GM19463 (cell line): ENCODE measurements at regions not wholly inside any gene's neighbourhood (a gene's known extent, or its start where the extent isn't known, plus 50 kb on each side); places are given as distances from the start of the nearest gene placed in this dataset.
"Not testable (repeated sequence)": the region's sequence is repeated elsewhere in the genome, so short reads cannot be mapped to it uniquely, and the experiment has no call there.

Experiments used
- ATAC-seq: cut with Tn5 transposase; IDR thresholded peaks from one replicate; pipeline ENCODE4 v1.9.1; 2021; ENCODE audit warnings: mild to moderate bottlenecking, moderate library complexity; ENCODE audit not compliant: unreplicated experiment

DNA sequence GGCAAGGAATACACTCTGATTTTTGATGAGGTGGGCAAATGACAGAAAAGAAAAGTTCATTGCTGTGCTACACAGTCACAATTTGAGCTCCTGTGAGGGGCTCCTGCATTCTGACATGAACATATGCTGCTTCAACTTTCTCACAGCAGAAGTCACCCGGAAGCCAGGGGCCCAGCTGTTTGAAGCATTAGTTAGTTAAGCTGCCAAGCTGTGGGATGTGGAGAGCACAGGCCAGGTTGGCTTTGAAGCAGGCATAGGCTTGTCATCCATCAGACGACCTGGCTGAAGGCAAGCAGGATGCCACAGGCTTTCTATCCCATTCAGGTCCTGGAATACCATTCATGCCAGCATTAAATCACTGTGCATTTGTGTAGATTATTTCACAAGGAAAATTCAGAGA lies 63.1 kb downstream of the MTNR1B start:
- ATAC-seq: no peak

DNA sequence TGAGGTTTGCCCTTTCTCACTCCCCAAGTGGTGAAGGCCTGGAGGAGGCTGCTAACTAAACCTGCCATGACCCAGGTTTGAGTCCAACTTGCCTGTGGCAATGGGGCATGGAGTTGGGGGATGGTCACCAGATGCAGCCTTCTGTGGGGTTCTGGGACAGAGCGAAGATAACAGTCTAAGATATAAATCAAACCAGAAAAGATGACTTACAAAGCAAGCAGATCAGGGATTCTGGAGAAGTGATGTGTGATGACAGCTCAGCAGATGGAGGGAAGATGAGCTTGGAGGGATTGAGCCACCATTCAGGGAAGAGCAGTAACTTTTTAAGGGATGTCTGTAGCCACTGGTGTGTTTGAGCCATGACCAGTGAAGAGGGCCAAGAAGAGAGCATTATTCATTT lies 63.6 kb downstream of the MTNR1B start:
- ATAC-seq: no peak

DNA sequence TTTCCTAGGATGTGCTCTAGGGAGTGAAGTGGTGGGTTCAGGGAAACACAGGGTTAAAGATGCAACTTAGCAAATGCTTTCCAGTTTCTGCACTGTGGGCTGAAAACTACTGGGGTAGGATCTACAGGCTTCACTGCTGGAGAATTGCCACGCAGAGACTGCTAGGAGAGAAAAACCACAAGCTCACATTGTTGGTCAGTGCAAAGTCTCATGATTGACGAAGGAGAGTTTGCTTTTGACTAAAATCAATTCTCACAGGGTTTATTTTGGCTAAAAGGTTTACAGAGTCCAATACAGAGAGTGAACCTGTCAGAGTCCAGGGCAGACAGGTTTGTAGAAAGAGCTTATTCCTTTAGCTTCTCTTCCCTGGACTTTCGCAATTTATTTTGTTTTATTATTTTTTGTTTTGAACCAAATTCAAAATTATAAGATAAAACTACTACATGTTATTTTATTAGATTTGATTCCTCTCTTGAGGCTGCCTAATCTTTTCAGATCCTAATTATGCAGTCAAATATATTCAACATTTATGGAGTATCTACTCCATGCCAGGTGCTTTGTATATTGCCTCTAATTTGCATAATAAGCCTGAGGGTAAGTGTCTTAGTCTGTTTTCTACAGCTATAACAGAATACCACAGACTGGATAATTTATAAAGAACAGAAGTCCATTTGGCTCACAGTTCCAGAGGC lies 64.7 kb downstream of the MTNR1B start:
- ATAC-seq: no peak

DNA sequence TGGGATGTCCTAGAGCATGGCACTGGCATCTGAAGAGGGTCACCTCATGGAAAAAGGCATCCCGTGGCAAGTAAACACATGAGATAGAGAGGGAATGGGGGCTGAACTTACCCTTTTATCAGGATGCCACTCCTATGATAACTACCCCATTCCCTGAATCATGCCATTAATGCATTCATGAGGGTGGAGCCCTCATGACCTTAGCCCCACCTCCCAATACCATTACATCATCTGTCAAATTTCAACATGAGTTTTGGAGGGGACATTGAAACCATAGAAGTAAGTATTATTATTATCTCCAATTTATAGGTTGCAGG lies 65.2 kb downstream of the MTNR1B start:
- ATAC-seq: no peak

DNA sequence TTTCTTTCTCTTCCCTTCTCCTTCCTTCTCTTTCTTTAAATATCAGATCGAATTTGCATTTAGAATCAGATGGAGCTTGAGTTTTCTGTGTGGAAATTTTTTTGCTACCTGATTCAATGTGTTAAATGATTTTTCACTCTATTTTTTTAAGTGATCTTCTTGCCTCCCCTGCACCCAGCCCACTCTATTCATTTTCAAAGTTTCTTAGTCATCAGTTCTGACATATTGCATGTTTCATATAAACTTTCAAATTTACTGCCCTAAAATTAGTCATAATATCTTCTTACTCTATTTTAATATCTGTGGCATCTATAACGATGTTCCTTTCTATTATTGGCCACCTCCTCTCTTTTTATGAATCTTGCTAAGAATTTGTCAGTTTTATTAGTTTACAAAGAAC lies 69.1 kb downstream of the MTNR1B start:
- ATAC-seq: no peak

DNA sequence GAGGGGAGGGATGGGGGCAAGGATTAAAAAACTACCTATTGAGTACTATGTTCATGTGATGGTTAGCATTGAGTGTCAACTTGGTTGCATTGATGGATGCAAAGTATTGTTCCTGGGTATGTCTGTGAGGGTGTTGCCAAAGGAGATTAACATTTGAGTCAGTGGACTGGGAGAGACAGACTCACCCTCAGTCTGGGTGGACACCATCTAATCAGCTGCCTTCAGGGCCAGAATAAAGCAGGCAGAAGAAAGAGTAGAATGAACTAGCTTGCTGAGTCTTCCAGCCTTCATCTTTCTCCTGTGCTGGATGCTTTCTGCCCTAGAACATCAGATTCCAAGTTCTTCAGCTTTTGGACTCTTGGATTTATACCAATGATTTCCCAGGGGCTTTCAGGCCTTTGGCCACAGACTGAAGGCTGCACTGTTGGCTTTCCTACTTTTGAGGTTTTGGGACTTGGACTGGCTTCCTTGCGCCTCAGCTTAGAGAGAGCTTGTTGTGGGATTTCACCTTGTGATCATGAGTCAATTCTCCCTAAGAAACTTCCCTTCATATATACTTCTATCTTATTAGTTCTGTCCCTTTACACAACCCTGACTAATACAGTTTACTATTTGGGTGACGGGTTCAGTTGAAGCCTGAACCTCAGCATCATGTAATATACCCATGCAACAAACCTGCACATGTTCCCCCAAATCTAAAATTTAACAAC lies 70.2 kb downstream of the MTNR1B start:
- no peak for ATAC-seq

DNA sequence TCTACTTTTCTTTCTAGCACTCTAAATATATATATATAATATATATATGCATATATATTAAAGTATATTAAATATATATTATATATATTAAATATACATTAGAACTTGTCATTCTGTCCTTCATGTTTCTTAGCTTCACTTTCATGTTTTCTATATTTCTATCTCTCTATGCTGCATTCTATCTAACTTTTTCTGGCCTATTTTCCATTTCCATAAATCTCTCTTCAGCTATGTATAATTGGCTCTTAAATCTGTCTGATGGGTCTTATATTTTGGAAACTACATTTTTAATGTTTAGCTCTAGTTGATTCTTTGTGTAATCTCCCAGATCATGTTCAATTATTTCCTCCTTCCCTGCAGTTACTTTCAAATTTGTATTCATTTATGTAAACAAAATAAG lies 72.2 kb downstream of the MTNR1B start:
- ATAC-seq: no peak

DNA sequence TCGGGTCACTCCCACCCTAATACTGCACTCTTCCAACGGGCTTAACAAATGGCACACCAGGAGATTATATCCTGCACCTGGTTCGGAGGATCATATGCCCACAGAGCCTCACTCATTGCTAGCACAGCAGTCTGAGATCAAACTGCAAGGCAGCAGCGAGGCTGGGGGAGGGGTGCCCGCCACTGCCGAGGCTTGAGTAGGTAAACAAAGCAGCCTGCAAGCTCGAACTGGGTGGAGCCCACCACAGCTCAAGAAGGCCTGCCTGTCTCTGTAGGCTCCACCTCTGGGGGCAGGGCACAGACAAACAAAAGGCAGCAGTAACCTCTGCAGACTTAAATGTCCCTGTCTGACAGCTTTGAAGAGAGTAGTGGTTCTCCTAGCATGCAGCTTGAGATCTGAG lies 73.7 kb downstream of the MTNR1B start:
- not testable (repeated sequence) for ATAC-seq

DNA sequence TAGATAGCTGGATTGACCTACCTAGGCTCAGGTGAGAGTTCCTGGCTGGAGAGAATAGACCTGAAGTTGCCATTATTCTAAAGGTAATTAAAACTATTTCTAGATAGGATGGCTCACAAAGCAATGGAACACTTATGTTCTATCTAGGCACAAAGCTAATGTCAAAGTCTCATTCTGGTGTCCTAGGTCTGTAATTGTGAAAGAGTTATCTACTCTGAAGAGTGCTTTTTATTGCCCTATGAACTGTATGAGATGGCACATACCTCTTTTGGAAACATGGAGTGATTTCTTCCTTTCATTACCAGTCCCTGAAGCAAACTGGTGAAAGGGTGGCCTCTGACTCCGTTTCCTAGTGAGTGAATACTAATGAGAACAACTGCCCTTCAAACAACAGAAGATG lies 80.3 kb downstream of the MTNR1B start:
- no peak for ATAC-seq

DNA sequence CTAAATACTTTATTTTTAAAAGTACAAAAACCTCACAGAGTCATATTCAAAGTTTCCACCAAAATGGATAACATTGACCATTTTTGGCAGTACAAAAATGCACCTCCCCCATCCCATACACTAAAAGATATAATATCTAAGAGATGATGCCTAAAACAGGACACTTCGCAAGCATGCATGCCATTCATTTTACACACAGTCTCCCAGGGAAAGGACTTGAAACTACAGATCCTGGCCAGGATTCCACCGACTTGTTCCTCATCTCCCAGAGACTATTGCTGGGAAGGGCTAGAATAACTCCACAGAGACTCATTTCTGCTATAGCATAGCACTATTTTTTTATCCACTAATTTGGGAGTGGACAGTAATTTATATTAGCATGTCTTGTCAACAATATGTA lies 81.7 kb downstream of the MTNR1B start:
- no peak for ATAC-seq

DNA sequence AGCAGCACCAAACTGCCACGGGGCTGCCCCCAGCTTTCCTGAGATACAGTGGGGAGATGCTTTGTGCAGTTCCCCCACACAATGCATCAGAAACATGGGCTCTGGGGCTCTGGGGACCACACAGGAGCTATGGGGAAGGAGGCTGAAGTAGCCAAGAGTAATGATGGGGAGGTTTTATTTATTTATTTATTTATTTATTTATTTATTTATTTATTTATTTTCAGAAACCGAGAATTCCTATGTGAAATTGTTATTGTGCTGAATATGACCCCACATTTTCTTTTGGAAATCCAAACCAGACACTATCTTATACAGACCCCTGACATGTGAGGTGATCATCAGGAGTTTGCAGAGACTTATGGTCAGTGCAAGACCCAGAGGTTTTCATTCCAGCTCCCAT lies 84.4 kb downstream of the MTNR1B start:
- ATAC-seq: no peak

DNA sequence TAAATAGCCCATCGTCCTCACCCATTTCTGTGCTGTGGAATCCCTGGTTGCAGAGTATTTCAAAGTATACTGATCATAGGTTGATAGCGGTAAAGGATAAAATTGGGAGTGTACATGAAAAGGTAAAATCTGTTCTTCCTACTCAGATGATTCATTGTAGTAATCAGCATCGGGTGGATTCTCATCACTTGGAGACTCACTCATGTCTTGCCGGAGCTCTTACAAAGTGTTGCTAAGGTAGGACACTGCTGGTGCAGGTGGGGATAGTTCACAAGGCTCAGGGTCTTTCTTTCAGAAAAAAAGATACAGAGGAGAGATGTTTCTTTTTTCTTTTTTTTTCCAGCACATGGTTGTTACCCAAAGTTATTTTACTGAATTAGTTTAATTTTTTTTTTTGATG lies 84.8 kb downstream of the MTNR1B start:
- ATAC-seq: no peak

DNA sequence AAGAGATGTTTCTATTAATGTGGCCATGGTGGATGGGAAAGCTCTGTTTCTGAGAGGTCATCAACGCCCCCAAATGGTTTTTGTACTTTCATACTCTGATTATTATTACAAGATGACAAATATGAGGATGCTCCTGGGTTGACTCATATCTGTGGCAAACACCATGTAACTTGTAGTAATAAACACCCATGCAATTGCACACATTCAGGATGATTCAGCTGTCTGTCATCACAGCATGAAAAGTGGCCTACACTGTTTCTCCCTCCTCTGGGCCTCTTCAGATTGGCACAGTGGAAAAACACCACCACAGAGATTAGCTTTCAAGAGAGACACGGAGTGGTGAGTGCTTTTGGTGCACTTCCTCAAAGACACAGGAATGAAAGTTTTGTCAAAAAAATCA lies 85.4 kb downstream of the MTNR1B start:
- peak; percentile 77 for ATAC-seq

DNA sequence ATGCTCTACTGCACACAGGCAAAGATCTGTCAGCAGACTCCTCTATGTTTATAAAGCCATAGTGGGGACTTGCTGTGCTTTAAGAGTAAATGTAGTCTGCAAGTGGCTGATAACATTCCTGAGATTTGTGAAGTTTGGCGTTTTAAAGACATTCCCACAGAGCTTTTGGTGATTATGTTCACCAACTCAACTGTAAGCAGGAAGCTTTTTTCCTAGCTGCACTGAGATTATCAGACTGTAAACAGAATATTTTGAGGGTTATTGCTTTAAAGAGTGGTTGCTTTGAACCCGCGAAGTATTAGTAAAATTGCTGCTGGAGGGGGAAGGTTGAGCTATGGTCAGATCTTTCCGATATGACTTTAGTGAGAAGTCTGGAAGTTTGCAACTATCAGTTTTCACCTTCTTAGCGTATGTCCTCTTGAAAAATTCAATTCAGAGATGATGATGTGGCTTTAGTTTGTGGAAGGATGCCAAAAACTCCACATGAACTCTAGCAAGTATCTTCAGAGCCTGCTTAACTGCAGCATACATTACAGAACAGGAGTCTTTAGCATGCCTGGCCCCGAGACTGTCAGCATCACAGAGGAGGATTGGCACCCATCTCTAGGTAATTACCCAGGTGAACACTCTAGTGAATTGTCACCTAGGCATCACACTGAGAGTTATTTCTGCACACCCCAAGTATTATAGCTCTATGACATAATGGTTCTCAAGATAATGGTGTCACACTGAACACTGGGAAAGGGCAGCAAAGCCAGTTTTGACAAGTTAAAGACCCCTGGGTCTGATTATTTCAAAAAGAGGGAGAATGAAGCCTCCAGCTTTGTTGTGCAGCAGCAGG lies 89.9 kb downstream of the MTNR1B start:
- no peak for ATAC-seq

DNA sequence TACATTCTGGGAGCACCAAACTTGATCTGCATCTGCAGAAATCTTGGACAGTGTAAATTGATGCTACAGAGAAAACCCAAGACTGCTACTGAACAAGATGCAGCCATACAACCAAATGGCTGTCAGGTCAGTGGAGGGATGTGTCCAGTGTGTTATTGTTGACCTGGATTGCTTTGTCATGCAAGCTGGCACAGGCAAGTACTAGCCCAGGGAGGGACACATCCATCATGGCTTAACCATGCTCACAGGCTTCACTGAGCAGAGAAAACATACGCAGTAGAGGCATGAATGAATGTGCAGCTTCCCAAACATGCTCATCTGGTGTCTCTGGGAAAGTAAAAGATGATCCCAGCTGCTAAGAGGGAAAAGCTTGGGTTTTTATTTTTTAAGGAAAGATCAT lies 93.6 kb downstream of the MTNR1B start:
- ATAC-seq: no peak

DNA sequence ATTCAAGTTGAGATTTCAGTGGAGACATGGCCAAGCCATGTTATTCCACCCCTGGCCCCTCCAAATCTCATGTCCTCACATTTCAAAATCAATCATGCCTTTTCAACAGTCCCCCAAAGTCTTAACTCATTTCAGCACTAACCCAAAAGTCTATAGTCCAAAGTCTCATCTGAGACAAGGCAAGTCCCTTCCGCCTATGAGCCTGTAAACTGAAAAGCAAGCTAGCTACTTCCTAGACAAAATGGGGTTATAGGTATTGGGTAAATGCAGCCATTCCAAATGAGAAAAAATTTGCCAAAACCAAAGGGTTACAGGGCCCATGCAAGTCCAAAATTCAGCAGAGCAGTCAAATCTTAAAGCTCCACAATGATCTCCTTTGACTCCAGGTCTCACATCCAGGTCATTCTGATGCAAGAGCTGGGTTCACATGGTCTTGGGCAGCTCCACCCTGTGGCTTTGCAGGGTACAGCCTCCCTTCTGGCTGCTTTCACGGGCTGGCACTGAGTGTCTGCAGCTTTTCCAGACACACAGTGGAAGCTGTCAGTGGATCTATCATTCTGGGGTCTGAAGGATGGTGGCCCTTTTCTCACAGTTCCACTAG lies 95.7 kb downstream of the MTNR1B start:
- not testable (repeated sequence) for ATAC-seq

DNA sequence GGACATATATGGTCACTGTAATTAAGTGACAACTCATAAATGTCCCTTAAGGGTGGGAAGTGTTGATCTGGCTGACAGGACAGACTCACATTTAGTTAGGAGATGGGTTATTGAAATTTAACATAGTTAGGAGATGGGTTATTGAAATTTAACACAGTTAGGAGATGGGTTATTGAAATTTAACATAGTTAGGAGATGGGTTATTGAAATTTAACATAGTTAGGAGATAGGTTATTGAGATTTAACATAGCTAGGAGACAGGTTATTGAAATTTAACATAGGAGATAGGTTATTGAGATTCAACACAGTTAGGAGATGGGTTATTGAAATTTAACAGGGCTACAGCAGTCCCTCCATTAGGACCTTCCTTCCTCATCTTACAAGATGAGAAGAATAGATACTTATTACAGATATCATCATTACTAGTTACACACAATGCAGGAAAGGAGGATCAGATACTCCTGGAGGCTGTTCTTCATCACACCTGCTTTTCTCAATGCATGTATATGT lies 98.5 kb downstream of the MTNR1B start:
- no peak for ATAC-seq

DNA sequence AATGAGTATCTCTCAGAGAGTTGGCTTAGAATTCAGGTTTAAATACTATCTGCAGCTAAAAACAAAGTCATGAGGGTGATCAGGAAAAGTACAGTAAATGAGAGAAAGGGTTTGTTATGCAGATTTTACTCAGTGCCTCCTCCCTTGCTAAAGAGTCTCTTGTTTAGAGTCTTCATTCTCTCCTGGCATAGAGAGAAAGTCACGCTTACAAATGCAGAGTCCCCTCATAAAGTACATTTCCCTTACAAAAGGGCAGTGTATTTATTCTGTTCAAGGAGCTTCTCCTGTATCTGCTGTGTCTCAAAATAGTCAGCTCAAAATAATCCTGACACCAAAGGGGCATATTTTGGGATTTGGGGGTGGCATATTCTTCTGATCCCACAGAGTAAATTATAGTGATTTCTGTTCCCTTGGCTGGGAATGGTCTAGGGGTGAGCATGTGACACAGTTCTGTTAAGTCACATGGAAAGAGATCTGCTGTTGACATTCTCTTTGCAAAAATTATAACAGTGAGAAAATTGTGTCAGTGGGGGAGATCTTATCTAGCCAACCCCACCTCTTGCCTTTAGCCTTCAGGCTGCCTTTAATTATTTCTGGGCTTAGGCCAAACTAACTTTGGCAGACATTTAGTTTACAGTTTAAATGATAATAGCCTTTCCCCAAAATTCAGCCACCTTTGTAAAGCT lies 102.9 kb downstream of the MTNR1B start:
- no peak for ATAC-seq

DNA sequence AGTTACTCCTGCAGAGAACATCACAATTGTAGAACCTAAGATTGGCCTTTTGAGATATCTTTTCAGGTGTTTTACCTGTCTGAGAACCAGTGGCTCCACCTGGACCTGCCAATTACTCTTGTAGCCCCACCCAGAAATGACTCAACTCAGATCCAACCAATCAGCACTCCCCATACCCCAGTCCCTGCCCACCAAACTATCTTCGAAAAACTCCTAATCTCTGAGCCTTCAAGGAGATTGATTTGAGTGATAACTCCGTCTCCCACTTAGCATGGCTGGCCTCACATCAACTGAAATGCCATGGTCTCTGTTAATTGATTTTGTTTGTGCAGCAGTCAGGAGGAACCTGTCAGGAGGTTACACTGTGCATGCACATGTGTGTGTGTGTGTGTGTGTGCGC lies 103.6 kb downstream of the MTNR1B start:
- ATAC-seq: no peak

DNA sequence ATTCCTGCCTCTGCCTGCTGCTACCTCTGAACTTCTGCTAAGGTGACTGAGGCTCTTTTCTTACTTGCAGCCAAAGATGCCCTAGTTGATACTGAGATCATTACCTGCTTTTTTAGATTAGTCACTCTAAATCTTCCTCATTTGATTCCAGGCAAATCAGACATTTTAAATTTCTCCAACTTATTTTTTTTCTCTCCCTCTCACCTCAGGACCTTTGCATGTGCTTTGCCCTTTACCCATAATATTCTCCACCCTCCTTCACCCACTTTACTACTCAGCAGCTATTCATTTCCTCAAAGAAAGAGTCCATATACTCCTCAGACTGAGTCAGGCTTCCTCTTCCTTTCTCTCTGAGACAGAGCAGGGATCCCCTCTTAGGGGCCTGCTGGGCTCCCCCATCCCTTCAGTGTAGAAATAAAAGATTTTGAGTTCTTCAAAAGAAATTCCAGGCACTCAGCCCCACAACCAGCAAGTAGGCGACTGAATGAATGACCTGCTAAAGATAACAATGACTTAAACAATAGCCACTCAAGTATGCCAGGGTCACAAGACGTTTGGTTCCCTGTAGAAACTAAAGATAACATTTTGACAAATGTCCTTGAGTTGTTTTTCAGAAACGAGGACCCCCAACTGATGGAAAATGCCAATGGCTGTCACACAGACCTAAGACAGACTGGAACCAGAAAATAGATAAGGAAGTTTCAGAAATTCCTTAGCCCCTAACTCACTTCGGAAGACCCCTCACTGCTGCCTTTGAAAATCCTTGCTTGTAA lies 104.2 kb downstream of the MTNR1B start:
- ATAC-seq: no peak
